Astrocyte of the spinal cord (primary cell): ENCODE measurements at regions not wholly inside any gene's neighbourhood (a gene's known extent, or its start where the extent isn't known, plus 50 kb on each side); places are given as distances from the start of the nearest gene placed in this dataset.
A peak's percentile ranks its signal among the peaks of the same experiment; 100 is the strongest.

Experiments used
- DNase-seq: peaks from one replicate; pipeline ENCODE4 v3.0.0; 2011; ENCODE audit warnings: low read depth, low spot score
- H3K4me3 ChIP-seq: 2 replicates; pipeline ENCODE4 v1.5.1; 2011; ENCODE audit warnings: low read depth, mild to moderate bottlenecking, low read length, moderate library complexity
- CTCF ChIP-seq: IDR thresholded peaks from 2 replicates; pipeline ENCODE4 v1.5.1; 2012; ENCODE audit warnings: low read depth, mild to moderate bottlenecking, low read length, inconsistent platforms
- in situ Hi-C: cut with HindIII; loops from 2 replicates; pipeline ENCODE4 v1.10.0; 2017; ENCODE audit warnings: low sequenced_read_pairs

GRCh38 chr2:161020437-161020836, 139.8 kb upstream of the TANK start:
- no peak for TF ChIP-seq CTCF
- H3K4me3 ChIP-seq, result no peak overlapping the region
- no peak for DNase-seq
- in situ Hi-C loops, result no loop called here

- no peak for TF ChIP-seq CTCF
- no peak overlapping the region for H3K4me3 ChIP-seq
- DNase-seq, result no peak
- in situ Hi-C loops, result no loop called here
Measured at GRCh38 chr2:161028581-161028980, 131.6 kb upstream of the TANK start.

GRCh38 chr2:161029321-161029720, 130.9 kb upstream of the TANK start:
- no peak overlapping the region for H3K4me3 ChIP-seq
- no peak for DNase-seq
- in situ Hi-C loops, result no loop called here
- TF ChIP-seq CTCF, result no peak

- TF ChIP-seq CTCF, result no peak
- H3K4me3 ChIP-seq, result no peak overlapping the region
- in situ Hi-C loops, result no loop called here
- DNase-seq, result peak; percentile 97
Measured at GRCh38 chr2:161030260-161031063, 129.8 kb upstream of the TANK start.

GRCh38 chr2:161031511-161031910, 128.7 kb upstream of the TANK start:
- no peak overlapping the region for H3K4me3 ChIP-seq
- TF ChIP-seq CTCF, result no peak
- in situ Hi-C loops, result no loop called here
- no peak for DNase-seq

GRCh38 chr2:161032635-161033034, 127.6 kb upstream of the TANK start:
- no peak overlapping the region for H3K4me3 ChIP-seq
- TF ChIP-seq CTCF, result no peak
- in situ Hi-C loops, result no loop called here
- DNase-seq, result no peak
